NCI-H69 (cell line): ENCODE measurements at regions not wholly inside any gene's neighbourhood (a gene's known extent, or its start where the extent isn't known, plus 50 kb on each side); places are given as distances from the start of the nearest gene placed in this dataset.
"Not testable (repeated sequence)": the region's sequence is repeated elsewhere in the genome, so short reads cannot be mapped to it uniquely, and the experiment has no call there.

Source experiments
- DNase-seq: peaks from one replicate; lab custom pipeline; 2025; lab: John Stamatoyannopoulos, UW

DNA sequence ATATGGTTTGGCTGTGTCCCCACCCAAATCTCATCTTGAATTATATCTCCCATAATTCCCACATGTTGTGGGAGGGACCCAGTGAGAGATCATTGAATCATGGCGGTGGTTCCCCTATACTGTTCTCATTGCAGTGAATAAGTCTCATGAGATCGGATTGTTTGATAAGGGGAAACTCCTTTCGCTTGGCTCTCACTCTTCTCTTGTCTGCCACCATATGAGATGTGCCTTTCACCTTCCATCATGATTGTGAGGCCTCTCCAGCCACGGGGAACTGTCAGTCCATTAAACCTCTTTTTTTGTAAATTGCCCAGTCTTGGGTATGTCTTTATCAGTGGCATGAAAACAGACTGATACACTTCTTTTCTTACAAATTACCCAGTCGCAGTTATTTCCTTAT, 417.6 kb upstream of the RUNX1 start:
- not testable (repeated sequence) for DNase-seq

DNA sequence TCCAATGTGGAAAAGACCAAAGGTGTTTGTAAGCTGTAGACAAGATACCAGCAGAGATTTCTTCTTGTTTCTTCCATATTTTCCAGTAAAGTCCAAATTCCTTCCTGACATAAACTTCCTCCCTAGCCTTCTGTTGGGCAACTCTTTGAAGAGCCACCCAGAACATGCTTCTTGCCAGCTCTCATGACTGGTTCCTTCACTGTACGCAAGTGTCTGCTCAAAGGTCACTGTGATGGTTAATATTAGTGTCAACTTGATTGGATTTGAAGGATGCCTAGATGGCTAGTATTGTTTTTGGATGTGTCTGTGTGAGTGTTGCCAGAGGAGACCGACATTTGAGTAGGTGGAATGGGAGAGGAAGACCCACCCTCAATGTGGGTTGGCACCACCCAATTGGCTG, 416.6 kb upstream of the RUNX1 start:
- DNase-seq = no peak

DNA sequence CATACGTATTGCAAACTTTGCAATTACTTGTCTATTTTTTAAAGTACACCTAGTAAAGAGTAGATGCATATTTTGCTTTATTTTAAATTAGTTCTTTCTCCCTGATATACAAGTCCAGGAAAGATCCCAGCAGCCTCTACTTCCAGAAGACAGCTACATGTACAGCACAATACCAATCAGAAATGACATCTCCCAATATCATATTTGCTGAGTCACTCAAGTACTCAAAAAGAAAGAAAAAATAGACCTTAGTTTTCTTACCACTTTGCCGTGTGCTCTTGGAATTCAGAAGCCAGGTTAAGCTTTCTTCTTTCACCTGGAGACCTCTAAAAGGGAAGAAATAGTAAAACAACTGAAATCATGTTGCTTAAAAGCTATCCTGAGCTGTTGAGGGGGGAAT, 412.6 kb upstream of the RUNX1 start:
- no peak for DNase-seq

DNA sequence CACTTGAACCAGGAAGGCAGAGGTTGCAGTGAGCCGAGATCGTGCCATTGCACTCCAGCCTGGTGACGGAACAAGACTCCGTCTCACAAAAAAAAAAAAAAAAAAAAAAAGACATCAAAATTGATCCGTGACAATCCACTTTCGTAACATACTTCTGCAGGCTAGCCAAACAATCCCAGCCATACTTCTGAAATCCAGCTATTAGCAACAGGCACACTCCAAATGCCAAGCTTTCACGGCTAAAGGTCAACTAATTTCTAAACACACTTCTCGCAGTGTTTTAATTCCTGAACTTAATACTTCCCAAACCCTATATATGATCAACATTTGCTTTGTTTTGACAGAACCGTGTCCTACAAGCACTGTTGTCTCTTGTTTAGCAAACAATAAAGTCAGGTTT, 411.3 kb upstream of the RUNX1 start:
- DNase-seq = no peak

DNA sequence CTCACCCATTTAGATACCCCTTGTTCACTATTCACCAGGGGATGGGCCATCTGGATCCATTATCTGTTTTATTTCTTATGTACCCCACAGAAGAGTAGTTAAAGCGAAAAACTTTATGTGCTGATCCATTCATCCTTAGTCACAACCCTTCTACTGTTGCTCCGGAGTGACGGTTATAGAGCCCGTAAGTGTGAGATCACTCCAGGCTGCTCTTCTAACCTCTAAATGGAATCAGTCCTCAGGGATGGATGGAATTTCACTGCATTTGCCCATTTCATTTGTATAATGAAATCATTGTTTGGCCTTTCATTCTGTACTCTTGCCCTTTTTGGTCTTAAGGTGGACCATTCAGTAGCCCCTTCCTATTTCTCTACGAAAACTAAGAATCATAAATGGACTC, 409.3 kb upstream of the RUNX1 start:
- no peak for DNase-seq

DNA sequence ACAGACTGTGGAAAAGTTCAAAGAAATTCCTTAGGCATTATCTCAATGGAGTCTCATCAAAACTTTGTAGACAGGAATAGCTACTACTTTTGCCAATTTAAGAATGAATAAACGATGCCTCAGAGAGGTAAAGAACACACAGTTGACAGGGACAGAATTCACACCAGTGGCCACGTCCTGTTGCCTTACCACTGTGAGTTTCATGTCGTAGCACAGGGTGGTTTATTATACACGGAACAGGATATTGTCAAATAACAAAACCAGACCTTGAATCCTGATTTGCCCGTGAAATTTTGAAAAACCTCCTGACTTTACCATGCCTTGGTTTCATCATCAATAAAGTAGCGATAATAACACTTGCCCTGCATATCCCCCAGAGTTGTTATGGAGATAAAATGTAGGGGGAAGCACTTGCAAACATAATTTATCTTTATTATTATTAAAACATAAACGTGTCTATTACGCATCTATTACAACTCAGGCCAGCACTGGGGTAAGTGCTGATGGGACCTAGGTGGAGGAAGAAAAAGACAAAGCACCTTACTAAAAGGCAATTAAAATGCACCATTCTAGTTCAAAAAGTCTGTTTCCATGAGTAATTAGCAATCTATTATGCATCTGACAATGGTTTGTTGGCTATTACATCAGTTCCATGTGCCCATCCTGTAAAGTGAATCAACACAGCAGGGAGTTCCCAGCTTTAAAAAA, 408.1 kb upstream of the RUNX1 start:
- peak; percentile 10 for DNase-seq

DNA sequence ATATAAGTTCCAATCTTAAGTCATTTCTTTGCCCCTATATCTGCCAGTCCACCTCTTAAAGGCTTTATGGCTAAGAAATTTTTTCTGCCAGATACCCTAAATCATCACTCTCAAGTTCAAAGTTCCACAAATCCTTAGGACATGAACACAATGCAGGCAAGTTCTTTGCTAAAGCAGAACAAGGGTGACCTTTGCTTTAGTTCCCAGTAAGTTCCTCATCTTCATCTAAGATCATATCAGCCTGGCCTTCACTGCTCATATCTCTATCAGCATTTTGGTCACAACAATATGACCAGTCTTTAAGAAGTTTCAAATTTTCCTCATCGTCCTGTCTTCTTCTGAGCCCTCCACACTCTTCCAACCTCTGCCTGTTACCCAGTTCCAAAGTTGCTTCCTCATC, 402.2 kb upstream of the RUNX1 start:
- DNase-seq = no peak

DNA sequence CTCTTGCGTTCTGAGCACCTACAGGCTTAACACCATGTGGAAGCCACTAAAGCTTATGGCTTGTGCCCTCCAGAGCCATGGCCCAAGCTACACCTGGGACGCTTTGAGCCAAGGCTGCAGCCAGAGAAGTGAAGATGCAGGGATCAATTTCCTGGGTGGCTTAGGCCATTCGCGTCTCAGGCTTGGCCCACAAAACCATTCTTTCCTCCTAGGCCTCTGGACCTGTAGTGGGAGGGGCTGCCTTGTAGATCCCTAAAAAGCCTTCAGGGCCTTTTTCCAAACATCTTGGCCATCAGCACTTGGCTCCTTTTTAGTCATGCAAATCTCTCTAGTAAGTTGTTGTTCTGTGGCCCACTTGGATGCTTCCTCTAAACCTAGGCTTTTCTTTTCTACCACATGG, 401.7 kb upstream of the RUNX1 start:
- DNase-seq = no peak

DNA sequence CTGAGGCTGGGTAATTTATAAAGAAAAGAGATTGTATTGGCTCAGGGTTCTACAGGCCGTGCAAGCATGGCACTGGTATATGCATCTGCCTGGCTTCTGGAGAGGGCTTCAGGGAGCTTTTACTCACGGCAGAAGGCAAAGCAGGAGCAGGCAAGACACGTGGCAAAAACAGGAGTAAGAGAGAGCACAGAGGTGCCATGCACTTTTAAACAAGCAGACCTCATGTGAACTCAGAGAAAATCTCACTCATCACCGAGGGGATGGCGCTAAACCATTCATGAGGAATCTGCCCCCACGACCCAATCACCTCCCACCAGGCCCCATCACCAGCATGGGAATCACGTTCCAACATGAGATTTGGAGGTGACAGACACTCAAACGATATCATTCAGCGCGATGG, 400.7 kb upstream of the RUNX1 start:
- no peak for DNase-seq

DNA sequence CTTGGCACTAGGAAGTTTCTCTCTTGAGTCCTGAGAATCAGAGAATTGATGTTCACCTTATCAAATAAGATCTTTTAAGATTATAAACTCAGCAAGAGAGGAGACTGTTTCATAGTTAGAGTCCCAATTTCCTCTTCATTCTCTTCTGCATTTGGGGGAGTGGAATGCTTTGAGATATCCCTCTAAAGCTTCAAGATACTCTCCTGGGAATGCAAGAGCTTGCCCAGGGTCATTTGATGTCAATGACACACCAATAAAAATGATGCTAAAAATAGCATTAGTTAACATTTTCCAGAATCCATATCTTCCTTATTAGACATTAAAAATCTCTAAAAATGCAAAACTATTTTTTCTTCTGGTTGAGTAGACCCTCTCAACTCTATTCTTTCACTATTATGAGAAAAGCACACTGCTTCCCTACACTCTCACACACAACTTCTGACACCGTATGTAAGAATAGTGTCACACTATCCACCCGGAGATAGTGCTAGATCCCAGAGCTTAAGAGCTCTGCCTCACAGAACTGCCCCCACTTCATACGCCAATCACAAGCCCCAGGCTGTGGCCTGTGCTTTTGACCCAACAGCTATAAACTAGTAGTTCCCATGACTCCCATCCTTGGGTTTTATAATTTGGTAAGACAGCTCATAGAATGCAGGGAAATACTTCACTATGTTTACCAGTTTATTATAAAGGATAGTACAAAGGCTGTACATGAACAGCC, 399.9 kb upstream of the RUNX1 start:
- DNase-seq = no peak

DNA sequence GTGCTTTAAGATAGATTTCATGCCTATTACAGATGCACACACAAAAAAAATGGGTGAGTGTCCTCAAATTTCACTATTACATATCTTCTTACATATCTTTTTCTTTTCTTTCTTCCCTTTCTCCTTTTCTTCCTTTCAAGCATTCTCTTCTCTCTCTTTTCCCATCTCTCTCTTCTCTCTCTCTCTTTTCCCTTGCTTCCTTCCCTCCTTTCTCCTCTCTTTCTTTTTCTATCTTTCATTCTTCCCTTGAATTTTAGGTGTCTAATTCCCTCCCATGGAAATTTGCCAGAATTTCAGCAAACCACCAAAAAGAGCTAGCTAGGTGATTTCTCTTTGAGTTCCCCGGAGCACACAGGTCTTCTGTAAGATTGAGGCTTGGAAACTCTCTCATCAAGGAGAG, 395.3 kb upstream of the RUNX1 start:
- no peak for DNase-seq

DNA sequence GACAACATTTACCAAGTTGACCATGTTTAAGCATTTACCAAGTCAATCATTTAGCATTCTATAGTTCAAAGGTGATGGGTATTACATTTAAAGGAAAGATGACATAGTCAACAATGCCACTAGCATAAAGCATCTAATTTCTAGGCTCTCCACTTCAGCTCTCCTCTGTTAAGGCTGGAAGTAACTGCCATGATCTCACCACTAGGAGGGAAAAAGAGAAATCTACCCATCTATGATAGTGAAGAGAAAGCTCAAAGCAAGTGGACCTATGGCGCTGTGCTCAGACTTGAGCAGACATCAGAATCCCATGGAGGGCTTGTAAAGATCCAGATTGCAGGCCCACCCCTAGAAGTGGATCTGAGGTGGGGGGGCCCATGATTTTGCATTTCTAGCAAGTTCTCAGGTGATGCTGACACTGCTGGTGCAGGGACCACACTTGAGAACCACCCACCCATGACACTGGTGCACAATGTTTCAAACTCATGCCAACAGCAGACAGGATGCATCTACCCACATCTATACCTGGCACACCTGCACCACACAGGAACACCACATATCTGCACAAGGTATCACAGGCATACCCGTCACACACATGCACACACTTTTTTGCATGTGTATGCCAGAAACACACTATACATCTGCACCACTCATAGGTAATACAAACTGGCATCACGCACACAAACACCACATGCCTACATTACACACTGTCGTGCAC, 392.9 kb upstream of the RUNX1 start:
- no peak for DNase-seq

DNA sequence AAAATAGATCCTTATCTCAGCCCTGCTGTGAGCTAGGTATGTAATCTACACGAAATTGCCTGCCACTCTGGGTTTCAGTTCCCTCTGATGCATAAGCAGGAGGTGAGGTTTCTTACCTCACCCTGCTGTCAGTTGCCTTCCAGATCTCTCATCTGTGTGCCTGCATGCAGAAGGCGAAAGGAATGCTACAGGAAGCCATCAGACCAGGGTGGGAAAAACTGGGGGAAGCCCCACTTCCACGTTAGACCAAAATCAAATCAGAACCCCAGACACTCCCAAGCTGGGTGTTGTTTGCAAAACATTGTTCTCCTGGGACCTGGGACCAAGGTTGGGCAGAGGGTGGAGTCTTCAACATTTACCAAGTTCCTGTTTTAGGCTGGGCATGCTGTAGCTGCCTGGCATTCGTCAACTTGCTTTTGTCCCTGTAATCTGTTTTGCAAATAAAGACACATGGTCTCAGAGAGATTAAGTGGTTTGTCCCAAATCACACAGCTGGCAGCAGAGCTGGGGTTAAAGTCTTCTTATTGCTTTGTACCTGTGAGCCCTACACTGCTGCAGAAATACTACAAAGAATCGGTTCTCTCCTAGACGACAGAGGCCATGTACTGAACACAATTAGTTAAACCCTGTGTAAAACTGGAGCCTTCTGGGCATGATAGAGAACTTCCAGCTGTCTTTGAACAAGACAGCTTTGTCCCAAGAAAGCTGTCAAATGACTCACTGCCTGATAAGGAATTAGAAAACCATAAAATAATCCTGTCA, 389.7 kb upstream of the RUNX1 start:
- DNase-seq = no peak

DNA sequence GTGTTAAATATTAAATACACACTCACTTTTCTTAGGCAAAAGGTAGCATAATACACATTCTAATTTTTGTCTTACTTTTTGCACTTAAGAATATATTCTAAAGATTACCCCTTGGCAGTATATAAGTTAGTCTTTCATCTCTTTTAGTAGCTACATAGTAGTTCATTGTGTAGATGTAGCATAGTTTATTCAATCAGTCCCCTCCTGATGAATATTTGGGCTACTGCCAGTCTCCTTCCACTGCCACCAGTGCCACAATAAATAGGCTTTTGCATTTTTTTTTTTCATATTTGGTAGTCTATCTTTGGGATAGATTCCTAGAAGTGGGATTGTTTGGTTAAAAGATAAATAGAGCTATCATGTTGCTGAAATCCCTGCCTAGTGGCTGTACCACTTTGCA, 388.8 kb upstream of the RUNX1 start:
- no peak for DNase-seq

DNA sequence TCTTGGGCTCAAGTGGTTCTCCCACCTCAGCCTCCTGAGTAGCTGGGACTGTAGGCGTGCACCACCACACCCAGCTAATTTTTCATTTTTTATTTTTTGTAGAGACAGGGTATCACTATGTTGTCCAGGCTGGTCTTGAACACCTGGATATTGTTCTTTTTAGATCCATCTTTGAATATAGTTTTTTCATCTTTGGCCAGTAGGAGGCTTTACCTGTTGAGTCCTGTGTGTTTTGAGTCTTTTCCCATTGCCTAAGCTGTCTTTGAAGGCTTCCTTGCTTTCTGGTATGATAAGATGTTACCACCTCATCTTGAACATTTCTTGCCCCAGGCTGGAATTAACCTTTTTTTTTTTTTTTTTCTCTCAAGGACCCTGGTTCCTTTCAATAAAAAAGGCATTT, 387.8 kb upstream of the RUNX1 start:
- peak; percentile 3 for DNase-seq

DNA sequence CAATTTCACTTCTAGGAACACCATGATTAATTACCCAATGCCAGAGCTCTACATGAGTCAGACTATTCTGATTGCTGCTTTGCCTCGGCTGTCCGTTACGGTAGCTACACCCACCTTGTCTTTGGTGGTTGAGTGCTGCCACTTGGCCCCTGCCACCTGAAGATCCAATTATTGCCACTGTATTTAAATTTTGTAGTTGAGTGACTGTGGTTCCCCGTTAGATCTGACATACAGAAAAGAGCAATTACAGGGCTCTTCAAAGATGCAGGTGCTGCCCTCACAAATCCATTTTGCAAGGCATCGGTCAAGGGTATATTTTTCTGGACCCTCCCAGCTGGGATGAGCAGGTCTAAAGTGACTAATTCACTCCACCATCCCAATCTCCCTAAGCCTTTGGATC, 383.5 kb upstream of the RUNX1 start:
- DNase-seq = not testable (repeated sequence)

DNA sequence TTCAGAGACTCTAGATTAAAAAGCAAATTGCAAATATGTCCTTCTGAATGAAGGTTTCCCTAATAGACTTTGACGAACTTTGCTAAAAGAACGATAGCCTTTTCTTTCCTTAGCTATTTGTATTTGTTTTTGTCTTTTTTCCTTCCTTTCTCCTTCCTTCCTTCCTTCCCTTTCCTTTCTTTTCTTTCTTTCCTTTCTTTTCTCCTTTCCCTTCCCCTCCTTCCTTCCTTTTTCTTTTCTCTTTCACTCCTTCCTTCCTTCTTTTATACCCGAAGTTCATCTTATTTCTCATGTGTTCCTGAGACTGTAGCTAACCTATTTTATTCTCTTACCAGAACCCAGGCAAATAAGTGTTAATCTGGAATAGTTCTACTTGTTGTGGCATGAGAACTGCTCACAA, 381.2 kb upstream of the RUNX1 start:
- no peak for DNase-seq

DNA sequence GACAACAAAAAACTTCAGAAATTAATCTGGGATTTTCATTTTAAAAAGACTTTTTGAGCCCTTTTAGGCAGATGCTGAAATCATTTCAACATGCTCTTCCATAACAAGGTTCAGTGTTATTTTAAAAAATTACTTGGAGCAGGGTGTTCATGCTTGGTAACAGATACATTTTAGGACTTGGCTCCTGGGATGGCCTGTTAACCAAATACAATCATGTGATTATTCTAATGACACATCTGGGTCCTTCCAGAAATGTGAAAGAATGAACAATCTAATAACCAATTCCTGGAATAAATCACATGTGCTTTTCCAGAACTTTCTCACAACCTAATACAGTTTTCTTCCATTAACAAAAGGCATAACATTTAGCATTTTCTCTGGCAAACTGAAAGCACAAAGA, 379.8 kb upstream of the RUNX1 start:
- no peak for DNase-seq

DNA sequence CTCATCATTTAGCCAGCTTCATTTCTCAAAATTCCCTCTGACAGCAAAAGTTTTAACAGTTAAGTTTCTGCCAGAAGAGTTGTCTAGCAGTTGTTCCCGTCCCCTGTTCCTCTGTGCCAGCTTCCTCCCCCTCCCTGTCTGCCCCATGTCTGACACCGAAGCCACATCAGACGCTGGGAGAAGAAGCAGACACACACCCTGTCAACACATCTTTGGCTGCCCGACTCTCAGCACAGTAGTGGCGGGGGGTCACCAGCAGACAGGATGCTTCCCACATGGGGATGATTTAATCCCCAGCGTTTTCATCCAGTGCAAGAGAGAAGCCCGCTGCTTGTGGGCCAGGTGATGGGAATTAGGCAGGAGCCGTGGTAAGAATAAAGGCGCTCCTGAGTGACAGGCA, 379.4 kb upstream of the RUNX1 start:
- no peak for DNase-seq

DNA sequence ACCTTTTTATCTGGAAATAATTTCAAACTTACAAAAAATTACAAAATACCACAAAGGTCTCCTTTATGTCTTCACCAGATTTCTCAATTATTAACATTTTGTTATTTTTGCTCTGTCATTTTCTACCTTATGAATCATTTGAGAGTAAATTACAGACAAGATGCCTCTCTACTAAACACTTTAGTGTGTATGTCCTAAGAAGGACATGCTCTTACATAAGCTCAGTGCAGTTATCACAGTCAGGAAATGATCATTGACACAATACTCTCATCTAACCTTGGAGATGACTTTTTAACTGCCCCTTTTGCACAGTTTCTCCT, 378.9 kb upstream of the RUNX1 start:
- no peak for DNase-seq

DNA sequence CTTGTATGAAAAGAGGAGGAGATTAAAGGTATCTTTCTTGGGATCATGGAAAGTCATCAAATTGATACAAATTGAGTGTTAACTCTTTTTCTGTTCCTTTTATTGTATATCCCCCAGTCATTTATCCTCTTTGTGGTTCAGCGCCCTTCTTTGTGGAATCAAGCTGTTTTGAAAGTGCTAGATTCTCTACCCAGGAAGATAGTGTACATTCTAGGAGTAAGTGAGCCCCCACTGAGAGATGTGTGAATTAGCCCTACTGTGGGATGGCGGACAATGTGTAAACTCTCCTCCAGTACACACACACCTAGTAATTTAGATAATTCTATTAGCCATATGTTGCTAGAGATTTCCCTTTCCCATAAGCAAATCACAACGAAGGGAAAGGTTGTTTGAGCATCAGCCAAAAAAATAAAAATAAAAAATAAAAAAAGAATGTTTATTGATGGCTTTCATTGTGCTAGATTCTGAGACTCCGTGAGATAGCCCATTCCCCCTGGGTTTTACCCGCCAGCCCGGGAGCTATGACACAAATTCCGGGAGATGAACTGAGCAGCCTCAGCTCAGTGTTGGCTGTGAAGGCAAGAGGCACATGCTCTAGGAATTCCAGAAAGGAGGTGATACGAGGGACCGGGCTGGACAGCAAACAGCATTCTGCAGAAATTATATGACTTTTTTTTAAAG, 378.4 kb upstream of the RUNX1 start:
- DNase-seq = no peak

DNA sequence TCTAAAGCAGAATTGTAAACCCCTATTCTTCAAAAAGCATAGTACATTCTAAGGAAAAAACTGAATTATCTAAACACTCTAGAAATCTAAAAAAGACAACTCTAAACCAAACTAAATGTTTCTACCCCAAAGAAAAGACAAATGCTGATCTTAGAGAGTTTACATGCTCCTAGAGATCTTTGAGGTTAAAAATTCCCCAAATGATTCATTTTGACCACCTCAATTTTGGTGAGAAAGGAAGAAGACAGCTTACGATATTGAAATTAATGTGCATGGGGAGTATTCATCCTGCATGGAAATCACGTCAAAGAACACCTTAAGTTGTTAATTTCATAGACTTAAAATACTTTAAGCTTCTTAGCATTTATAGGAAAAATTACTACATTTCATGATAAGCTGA, 377.8 kb upstream of the RUNX1 start:
- DNase-seq = no peak
